DMS153 (cell line): ENCODE measurements at regions not wholly inside any gene's neighbourhood (a gene's known extent, or its start where the extent isn't known, plus 50 kb on each side); places are given as distances from the start of the nearest gene placed in this dataset.
"Not testable (repeated sequence)": the region's sequence is repeated elsewhere in the genome, so short reads cannot be mapped to it uniquely, and the experiment has no call there.

Experiments
- DNase-seq: peaks from one replicate; lab custom pipeline; 2025; lab: John Stamatoyannopoulos, UW

GRCh38 chr5:7220156-7220555 is 175.8 kb upstream of the ADCY2 start:
- DNase-seq, result no peak

GRCh38 chr5:7221041-7221440 is 174.9 kb upstream of the ADCY2 start:
- no peak for DNase-seq

GRCh38 chr5:7225826-7226225 is 170.1 kb upstream of the ADCY2 start:
- DNase-seq, result no peak

- no peak for DNase-seq
Measured at GRCh38 chr5:7242118-7242710, 153.7 kb upstream of the ADCY2 start.

- DNase-seq, result no peak
Measured at GRCh38 chr5:7244208-7244607, 151.7 kb upstream of the ADCY2 start.

GRCh38 chr5:7245121-7245651 is 150.8 kb upstream of the ADCY2 start:
- DNase-seq, result no peak

GRCh38 chr5:7246287-7246686 is 149.7 kb upstream of the ADCY2 start:
- DNase-seq, result no peak

GRCh38 chr5:7250004-7250403 is 145.9 kb upstream of the ADCY2 start:
- no peak for DNase-seq

GRCh38 chr5:7250611-7251010 is 145.3 kb upstream of the ADCY2 start:
- DNase-seq, result no peak

GRCh38 chr5:7251132-7251531 is 144.8 kb upstream of the ADCY2 start:
- DNase-seq, result no peak

- peak; percentile 75 for DNase-seq
Measured at GRCh38 chr5:7261049-7261448, 134.9 kb upstream of the ADCY2 start.

GRCh38 chr5:7261900-7262299 is 134.0 kb upstream of the ADCY2 start:
- no peak for DNase-seq

- DNase-seq, result not testable (repeated sequence)
Measured at GRCh38 chr5:7263398-7264015, 132.4 kb upstream of the ADCY2 start.

GRCh38 chr5:7265776-7266175 is 130.2 kb upstream of the ADCY2 start:
- DNase-seq, result not testable (repeated sequence)

GRCh38 chr5:7268722-7269121 is 127.2 kb upstream of the ADCY2 start:
- not testable (repeated sequence) for DNase-seq

GRCh38 chr5:7269591-7270274 is 126.2 kb upstream of the ADCY2 start:
- DNase-seq, result no peak

GRCh38 chr5:7271435-7272084 is 124.4 kb upstream of the ADCY2 start:
- no peak for DNase-seq

GRCh38 chr5:7272408-7272965 is 123.5 kb upstream of the ADCY2 start:
- no peak for DNase-seq

- no peak for DNase-seq
Measured at GRCh38 chr5:7274203-7274602, 121.7 kb upstream of the ADCY2 start.

- not testable (repeated sequence) for DNase-seq
Measured at GRCh38 chr5:7289634-7290033, 106.3 kb upstream of the ADCY2 start.

GRCh38 chr5:7297821-7298220 is 98.1 kb upstream of the ADCY2 start:
- not testable (repeated sequence) for DNase-seq

- not testable (repeated sequence) for DNase-seq
Measured at GRCh38 chr5:7299731-7300130, 96.2 kb upstream of the ADCY2 start.
